Uterus (tissue), 3 donors: ENCODE measurements at regions not wholly inside any gene's neighbourhood (a gene's known extent, or its start where the extent isn't known, plus 50 kb on each side); places are given as distances from the start of the nearest gene placed in this dataset.

ENCODE experiments used
- DNase-seq, 2 donors: peaks; one replicate each; pipeline ENCODE4 v3.0.0-alpha.2; 2019 to 2020
- H3K27ac ChIP-seq, 2 donors: fragments of 200-600 bp; sonication (generic); 1 replicate in 1 of 2; 2 replicates in 1 of 2; pipeline ENCODE4 v1.5.1; 2016 to 2018
- H3K27me3 ChIP-seq, 2 donors: fragments of 200-600 bp; sonication (generic); one replicate each; pipeline ENCODE4 v1.5.1; 2018 to 2019; ENCODE audit warnings: control low read depth in 1 of 2
- H3K36me3 ChIP-seq, 2 donors: fragments of 200-600 bp; sonication (generic); one replicate each; pipeline ENCODE4 v1.5.1; 2019; ENCODE audit warnings: control low read depth in 1 of 2
- H3K4me1 ChIP-seq, 2 donors: fragments of 200-600 bp; sonication (generic); one replicate each; pipeline ENCODE4 v1.5.1; 2018 to 2019; ENCODE audit warnings: control low read depth in 1 of 2
- H3K4me3 ChIP-seq, 2 donors: fragments of 200-600 bp; sonication (generic); 1 replicate in 1 of 2; 2 replicates in 1 of 2; pipeline ENCODE4 v1.5.1; 2018 to 2019; ENCODE audit warnings: mild to moderate bottlenecking in 1 of 2
- H3K9me3 ChIP-seq, 2 donors: fragments of 200-600 bp; sonication (generic); one replicate each; pipeline ENCODE4 v1.5.1; 2019; ENCODE audit warnings: control low read depth in 1 of 2
- CTCF ChIP-seq, 4 experiments: fragments of 200-600 bp in 2 of 4; fragments of 450-650 bp in 2 of 4; sonication (generic) in 2 of 4; IDR thresholded peaks; one replicate each; pipeline ENCODE4 v1.5.1; 2016 to 2019; ENCODE audit warnings: antibody characterized with exemption in 4 of 4, mild to moderate bottlenecking in 2 of 4, moderate library complexity in 1 of 4
- POLR2A ChIP-seq, 2 donors: fragments of 450-650 bp; IDR thresholded peaks; one replicate each; pipeline ENCODE4 v1.6.1; 2016; ENCODE audit warnings: antibody characterized with exemption in 2 of 2, mild to moderate bottlenecking in 1 of 2, moderate library complexity in 1 of 2
- intact Hi-C: fragments of 100-400 bp; cut with DNase I; formaldehyde crosslinking; loops from one replicate; pipeline ENCODE4 v1.15.1; 2023; ENCODE audit warnings: low total_unique reads
- donor health status: DM: yes; HTN: yes; CAD: no.

GRCh38 chr7:148481147-148481526, 109.4 kb upstream of the C7orf33 start:
- no peaks in the 10 kb centered on the region for H3K4me1 ChIP-seq
- H3K27ac ChIP-seq = no peak overlapping the region
- DNase-seq = no peak
- H3K36me3 ChIP-seq = no peaks in the 10 kb centered on the region
- no peak overlapping the region for H3K4me3 ChIP-seq
- intact Hi-C loops = no loop called here
- TF ChIP-seq CTCF (IDR thresholded peaks at IDR 0.05) = no peak
- no peak for TF ChIP-seq POLR2A (IDR thresholded peaks at IDR 0.05)
- no peaks in the 10 kb centered on the region for H3K27me3 ChIP-seq
- H3K9me3 ChIP-seq = no peaks in the 10 kb centered on the region

- H3K27ac ChIP-seq = no peak overlapping the region
- H3K36me3 ChIP-seq = no peaks in the 10 kb centered on the region
- no peaks in the 10 kb centered on the region for H3K4me1 ChIP-seq
- H3K9me3 ChIP-seq = no peaks in the 10 kb centered on the region
- no peak overlapping the region for H3K4me3 ChIP-seq
- no peaks in the 10 kb centered on the region for H3K27me3 ChIP-seq
- TF ChIP-seq CTCF (IDR thresholded peaks at IDR 0.05) (no peak), POLR2A (IDR thresholded peaks at IDR 0.05) (no peak)
- intact Hi-C loops = no loop called here
- DNase-seq = no peak
These were observed 108.5 kb upstream of the C7orf33 start for GRCh38 chr7:148481971-148482626.

- H3K36me3 ChIP-seq = no peaks in the 10 kb centered on the region
- no peaks in the 10 kb centered on the region for H3K9me3 ChIP-seq
- H3K4me1 ChIP-seq = no peaks in the 10 kb centered on the region
- TF ChIP-seq CTCF (IDR thresholded peaks at IDR 0.05) (no peak), POLR2A (IDR thresholded peaks at IDR 0.05) (no peak)
- intact Hi-C loops = no loop called here
- H3K27ac ChIP-seq = no peak overlapping the region
- DNase-seq = no peak
- H3K27me3 ChIP-seq = no peaks in the 10 kb centered on the region
- H3K4me3 ChIP-seq = no peak overlapping the region
These were observed 106.9 kb upstream of the C7orf33 start for GRCh38 chr7:148483515-148484308.

- TF ChIP-seq POLR2A (IDR thresholded peaks at IDR 0.05) (no peak), CTCF (IDR thresholded peaks at IDR 0.05) (no peak)
These were observed 106.1 kb upstream of the C7orf33 start for GRCh38 chr7:148484486-148484885.

GRCh38 chr7:148485618-148486017, 104.9 kb upstream of the C7orf33 start:
- no peak for TF ChIP-seq POLR2A (IDR thresholded peaks at IDR 0.05)
- no peak for TF ChIP-seq CTCF (IDR thresholded peaks at IDR 0.05)
- DNase-seq = no peak
- intact Hi-C loops = no loop called here
- no peaks in the 10 kb centered on the region for H3K36me3 ChIP-seq
- H3K4me3 ChIP-seq = no peak overlapping the region
- H3K4me1 ChIP-seq = no peaks in the 10 kb centered on the region
- no peaks in the 10 kb centered on the region for H3K9me3 ChIP-seq
- H3K27ac ChIP-seq = no peak overlapping the region
- H3K27me3 ChIP-seq = no peaks in the 10 kb centered on the region

More at GRCh38 chr7:148484486-148484885, 106.1 kb upstream of the C7orf33 start:
- Histone ChIP-seq H3K9me3 (no peaks in the 10 kb centered on the region), H3K27me3 (no peaks in the 10 kb centered on the region), H3K4me3 (no peak overlapping the region), H3K4me1 (no peaks in the 10 kb centered on the region), H3K27ac (no peak overlapping the region), H3K36me3 (no peaks in the 10 kb centered on the region)
- no peak for DNase-seq
- intact Hi-C loops = no loop called here
